HG02763 (cell line): ENCODE measurements at regions not wholly inside any gene's neighbourhood (a gene's known extent, or its start where the extent isn't known, plus 50 kb on each side); places are given as distances from the start of the nearest gene placed in this dataset.
"Not testable (repeated sequence)": the region's sequence is repeated elsewhere in the genome, so short reads cannot be mapped to it uniquely, and the experiment has no call there.

Experiments
- ATAC-seq: cut with Tn5 transposase; IDR thresholded peaks from one replicate; pipeline ENCODE4 v1.9.1; 2021; ENCODE audit warnings: mild to moderate bottlenecking, moderate library complexity; ENCODE audit not compliant: unreplicated experiment

DNA sequence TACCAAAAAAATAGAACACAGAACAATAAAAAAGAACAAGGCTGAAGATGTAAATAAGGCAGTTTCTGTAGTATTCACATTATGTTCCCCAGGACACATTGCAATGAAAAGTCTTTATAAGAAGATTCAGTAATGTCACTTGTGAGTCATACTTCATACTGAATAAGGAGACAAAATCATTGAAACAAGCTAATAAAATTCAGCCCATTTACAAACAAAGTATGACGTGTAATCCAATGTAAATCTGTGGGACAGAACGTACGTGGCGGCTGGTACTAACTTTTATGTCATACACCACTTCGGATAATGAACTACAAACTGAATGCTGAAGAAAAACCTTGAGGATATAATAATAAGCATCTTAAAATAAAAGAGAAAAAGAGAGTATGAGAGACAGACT, 512.8 kb upstream of the MIR17HG start:
- ATAC-seq, result no peak

DNA sequence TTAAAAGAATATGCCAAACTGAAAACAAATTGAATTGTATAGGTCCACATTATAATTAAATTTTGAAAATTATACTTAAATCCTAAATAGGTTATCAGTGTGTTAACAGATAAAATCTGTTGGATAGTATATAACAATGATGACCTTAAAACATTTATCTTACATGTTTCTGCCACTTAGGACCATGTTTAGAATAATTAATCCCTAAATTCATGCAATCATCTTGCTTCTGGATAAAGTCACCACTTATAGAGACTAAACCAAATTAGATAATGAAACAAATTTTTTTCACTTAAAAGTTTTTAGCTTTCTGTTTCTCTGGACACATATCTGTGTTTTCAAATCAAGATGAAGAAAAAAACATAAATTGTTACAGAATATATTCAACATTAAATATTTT, 511.7 kb upstream of the MIR17HG start:
- no peak for ATAC-seq

DNA sequence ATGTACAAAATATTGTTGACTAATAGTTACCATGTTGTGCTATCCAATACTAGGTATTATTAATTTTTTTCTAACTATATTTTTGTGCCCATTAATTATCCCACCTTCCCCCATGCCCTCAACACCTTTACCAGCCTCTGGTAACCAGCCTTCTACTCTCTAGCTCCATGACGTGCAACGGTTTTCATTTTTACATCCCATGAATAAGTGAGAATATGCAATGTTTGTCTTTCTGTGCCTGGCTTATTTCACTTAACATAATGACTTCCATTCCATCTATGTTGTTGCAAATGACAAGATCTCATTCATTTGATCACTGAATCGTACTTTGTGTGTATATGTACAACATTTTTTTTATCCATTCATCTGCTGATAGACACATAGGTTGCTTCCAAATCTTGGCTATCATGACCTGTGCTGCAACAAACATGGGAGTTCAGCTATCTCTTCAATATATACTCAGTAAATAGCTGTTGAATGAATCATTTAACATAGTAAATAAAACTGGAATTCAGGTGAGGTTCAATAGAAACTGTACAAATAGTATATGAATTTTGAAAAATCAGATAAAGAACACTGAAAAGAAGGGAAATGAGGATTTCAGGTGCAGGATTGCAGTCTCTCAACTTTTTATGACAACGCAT, 509.0 kb upstream of the MIR17HG start:
- no peak for ATAC-seq

DNA sequence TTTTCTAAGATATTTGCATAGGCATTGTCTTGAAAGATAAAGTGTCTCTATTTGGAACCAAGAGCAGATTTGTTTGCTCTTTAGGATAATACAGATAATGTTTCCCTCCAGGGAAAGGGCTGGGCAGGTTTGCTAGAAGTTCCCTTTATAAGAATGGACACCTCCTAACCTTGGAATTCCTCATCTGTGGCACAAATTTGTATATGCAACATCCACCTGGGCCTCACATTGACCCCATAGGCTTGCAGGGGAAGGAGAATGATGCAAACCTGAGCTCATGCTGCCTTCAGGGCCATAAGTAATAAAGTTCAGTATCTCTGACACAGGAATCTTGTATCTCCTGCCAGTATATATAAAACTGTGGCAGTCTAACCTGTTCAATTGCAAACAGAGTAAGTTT, 508.4 kb upstream of the MIR17HG start:
- no peak for ATAC-seq

DNA sequence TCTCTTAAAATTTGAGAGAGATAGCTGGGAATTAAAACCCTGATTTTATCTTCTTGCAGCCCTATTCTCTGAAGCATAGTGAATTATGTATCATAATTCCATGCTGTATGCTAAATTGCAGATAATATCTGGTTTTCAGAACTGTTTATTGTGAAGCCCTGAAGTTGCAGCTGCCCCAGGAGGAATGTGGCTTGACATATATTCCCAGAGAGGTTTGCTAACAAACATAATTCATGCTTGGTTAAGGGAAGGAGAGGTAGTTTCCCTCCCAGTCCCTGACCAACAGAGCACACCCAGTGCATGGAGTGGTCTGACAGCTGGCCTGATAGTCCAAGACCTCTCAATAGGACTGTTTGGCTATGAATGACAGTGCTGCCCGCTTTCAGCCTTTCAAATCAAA, 500.6 kb upstream of the MIR17HG start:
- ATAC-seq, result no peak

DNA sequence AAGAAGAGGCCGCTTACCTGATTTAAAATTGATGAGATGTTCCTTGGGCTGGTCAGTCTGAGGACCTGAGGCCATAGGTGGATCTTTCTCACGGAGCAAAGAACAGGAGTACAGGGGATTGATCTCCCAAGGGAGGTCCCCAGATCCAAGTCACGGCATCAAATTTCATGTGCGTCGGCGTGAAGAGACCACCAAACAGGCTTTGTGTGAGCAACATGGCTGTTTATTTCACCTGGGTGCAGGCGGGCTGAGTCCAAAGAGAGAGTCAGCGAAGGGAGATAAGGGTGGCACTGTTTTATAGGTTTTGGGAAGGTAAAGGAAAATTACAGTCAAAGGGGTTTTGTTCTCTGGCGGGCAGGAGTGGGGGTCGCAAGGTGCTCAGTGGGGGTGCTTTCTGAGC, 493.8 kb upstream of the MIR17HG start:
- ATAC-seq, result not testable (repeated sequence)

DNA sequence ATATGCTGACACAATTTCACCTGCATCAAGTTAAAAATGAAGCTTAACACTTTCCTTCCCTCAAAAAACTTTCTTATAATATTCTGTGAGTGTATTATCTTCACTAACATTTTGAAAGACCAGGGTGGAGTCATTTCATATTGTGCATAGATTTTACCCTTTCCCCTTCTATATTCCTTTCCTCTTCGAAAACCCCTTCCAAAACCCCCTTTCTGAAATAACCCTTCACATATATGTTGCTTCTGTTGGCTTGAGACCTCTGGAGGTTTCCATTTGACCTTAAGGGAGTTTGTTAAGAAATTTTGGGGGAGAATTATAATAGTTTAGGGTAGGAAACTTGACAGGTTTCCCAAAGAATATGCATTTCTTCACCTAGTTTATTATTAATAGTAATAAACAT, 489.6 kb upstream of the MIR17HG start:
- no peak for ATAC-seq

DNA sequence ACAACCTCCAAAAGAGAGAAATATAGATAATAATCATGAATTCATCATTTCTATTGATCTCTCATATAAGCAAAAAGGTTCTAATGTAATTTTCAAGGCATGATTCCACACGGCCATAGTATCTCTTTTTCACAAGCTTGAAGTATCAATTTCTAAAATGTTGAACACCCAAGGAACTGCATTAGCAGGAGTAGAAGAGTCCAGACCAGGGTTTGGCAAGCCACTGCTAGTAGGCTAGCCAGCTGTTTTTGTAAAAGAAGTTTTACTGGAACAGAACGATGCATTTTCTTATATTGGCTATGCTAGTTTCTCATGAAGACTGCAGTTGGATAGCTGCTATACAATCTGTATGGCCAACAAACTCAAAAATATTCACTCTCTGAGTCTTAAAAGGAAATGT, 481.5 kb upstream of the MIR17HG start:
- ATAC-seq, result no peak

DNA sequence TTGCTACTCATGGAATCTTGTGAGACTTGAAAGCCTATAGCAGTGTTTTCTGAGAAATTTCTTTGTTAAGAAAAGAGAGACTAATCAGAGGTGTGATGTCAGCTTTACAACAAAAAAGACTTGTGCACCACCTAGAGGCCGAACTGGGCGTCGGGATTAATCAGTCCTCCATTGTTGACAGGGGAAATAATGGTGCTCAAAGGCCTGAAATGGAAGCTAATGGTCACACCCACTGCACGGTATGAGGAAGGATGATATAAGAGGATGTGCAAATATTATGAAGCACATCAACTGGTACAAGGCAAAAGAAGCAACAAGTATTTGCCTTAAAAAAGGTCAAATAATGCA, 480.2 kb upstream of the MIR17HG start:
- ATAC-seq, result peak; percentile 91

DNA sequence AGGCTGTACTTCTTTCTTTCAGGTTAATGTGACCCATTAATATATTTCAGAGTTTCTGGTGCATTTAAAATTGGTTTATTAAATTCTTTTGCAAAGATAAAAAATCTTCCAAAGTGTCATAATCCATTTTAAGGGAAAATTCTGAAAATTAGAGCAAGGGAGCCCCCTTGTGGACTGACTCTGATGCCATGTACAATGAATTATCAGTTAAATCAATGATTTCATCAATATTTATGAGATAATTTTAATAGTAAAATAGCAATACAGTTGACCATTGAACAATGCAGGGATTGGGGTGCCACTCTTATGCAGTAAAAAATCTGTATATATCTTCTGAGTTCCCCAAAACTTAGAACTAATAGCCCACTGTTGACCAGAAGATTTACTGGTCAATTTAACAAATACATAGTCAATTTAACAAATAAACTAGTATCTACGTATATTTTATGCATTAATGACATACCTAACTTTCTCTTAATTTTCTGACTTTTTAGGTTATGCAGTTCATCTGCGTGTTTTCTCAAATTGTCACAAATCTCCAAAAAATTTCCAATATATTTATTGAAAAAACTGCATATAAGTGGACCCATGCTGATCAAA, 479.1 kb upstream of the MIR17HG start:
- no peak for ATAC-seq

DNA sequence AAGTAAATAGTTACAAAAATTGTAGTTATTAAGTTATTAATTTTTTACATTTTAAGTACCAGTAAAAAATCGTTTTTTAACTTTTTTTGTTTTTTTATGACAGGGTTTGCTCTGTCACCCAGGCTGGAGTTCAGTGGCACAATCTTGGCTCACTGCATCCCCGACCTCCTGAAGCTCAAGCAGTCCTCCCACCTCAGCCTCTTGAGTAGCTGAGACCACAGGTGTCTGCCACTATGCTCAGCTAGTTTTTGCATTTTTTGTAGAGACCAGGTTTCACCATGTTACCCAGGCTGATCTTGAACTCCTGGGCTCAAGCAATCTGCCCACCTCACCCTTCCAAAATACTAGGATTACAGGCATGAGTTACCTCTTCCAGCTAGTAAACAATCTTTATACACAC, 477.9 kb upstream of the MIR17HG start:
- no peak for ATAC-seq

DNA sequence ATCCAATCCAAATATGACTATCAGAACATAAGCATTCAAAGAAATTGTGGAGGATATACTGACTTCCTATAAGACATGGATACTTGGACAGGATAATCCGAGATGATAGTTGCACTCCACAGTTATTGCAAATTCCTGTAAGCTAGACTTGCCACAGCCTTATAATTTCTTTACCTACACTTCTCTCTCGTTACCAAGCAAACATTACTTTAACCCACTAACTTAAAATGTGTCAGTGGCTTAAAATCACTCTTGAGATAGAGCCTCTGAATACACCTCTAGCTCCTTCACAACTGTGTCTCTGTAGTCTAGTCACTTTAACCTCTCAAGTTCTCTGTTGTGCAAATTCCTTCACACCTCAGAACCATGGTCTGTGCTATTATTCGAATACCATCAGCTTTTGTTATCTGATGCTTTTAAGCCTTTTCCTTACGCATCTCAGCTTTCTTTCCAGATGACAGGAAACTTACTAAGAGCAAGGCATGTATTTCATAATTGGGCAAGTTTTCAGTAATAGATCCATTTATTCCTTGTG, 474.9 kb upstream of the MIR17HG start:
- ATAC-seq, result no peak

DNA sequence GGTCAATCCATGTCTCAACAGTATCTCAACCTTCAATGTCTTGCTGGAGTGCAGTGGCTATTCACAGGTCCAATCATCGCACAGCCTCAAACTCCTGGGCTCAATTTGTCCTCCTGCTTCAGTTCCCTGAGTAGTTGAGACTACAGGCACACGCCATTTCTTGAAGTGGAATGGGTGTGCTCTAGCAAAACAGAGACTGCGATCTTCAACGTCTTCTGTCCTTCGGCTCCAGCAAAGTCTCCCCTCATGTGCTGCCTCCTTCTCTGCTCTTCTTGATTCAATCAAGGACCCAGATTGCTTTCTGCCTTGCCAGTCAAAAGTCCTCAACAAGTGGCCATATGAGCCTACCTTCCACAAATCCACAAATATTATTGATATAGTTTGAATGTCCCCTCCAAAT, 466.7 kb upstream of the MIR17HG start:
- ATAC-seq, result no peak

DNA sequence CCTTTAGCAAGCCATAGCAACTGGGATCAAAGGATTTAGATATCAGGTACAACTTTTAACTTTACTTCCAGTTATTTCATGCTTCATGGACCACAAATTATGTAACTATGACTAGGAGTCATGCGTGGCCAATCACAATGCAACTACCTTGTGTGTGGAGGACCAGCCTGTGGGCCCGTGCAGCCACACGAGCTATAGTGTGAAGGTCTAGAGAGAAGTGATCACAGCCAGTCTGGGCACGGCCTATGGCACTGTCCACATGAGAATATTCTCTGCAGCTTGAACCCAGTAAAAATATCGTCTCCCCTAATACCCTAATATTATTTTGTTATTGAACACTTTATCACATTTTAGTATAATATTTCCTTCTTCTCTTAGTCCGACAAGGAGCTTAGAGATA, 464.9 kb upstream of the MIR17HG start:
- no peak for ATAC-seq

DNA sequence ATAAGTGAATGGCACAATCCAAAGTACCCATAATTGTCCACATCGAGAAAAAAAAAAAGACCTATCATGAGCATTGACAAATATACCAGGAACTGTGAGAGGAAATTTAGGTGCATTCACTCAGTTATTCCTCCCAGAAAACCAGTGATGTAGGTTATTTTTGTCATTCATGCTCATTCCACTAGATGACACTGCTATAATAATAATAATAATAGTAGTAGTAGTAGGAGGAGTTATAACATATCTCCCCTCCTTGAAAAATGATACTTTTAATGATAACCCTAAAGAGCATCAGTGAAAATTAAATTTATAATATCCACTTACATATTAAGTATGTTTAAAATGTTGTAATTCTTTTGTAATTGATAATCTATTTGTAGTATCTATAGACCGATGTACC, 463.9 kb upstream of the MIR17HG start:
- ATAC-seq, result no peak

DNA sequence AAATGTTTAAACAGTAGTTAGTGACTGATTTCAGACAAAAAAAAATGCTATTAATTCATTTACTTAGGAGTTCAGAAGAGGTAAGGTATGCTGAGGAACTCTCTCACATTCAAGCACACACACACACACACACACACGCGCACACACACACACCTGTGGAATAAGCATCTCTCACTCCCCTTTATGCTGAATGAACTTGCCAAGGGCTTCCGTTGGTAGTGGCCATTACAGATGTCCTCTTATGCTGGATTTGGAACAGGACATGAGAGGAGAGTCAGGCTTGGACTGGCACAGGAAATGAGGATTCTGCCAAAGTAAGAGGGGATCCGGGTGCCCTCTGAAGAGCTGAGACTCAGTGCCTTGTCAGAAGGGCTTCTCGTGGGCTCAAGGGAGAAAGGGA, 463.4 kb upstream of the MIR17HG start:
- no peak for ATAC-seq

DNA sequence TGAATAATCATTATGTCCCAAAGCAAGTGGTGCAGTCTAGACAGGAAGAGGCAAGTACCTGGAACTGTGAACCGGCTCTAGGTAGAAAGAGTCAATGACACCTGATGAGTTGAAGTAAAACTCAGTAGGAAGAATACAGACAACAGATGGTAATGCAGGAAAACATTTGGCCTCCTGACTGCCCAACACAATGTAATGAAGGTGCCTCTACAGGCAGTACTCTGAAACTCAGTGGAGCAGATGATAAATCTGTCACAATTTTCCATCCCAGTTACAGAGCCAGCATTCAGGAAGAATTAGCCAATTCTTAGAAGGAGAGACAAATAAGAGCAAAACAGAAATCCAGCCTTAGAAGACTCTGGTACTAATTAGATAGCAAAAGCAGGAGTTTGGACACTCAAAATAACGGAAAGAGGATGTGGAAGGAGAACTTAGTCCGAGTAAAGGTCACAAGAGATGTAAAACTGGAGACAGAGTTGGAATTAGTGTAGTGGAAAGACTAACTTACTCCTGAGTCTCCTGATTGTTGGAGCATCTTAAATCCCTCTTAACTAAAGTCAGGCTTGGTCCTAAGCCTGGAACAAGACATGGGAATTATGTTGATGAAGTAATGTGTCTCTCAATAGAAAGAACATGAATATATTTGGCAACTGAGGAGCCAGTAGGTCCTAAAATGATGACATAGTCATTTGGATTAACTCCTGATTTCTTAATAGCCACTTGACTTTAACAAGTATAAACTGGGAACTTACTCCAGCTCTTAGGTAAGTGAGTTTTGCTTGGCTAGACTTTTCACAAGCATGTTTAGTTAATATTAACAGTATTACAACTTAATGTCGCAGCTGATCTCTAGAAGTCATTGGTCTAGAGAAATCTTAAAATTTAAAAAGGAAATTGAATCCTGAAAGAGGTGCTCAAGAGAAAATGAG, 457.3 kb upstream of the MIR17HG start:
- ATAC-seq, result no peak

DNA sequence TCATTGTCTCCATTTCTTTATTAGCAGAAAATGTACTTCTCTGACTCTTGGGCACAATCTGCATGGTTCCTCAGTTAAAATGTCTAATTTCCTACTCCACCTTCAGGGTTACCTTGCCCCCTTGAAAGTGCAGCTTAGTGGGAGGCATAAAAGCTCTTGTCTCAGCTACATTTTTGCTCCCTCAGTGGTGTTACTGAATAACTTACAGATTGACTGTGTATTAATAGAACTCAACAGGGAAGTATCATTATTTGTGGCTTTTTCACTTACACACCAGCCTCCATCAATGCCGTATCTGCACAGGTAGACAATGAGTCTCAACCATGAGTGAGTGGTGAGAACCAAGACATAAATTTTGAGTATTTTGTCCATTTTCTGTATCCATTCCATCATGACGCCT, 456.2 kb upstream of the MIR17HG start:
- ATAC-seq, result no peak

DNA sequence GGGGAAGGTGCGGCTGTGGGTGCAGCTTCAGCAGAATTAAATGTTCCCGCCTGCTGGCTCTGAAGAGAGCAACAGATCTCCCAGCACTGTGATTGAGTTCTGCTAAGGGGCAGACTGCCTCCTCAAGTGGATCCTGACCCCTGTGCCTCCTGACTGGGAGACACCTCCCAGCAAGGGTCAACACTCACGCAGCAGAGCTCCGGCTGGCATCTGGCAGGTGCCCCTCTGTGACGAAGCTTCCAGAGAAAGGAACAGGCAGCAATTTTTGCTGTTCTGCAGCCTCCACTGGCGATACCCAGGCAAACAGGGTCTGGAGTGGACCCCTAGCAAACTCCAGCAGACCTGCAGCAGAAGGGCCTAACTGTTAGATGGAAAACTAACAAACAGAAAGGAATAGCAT, 454.3 kb upstream of the MIR17HG start:
- not testable (repeated sequence) for ATAC-seq

DNA sequence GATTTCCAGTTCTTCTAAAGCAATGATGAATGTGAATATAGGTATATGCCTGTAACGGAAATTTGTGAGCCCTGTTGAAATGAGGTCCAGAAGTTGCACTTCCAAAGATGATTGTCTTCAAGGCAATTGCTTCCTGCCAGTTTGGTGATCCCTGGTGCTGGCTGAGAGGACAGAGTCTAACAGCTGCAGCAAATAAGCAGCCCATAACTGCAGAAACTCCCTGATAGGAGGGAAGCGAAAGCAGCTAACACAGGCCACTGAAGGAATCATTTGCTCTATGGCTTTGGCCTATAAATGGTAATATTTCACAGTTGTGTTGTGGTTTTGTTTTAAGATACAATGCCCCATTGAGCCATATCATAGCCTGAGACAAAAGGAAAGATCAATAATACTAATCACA, 451.5 kb upstream of the MIR17HG start:
- no peak for ATAC-seq

DNA sequence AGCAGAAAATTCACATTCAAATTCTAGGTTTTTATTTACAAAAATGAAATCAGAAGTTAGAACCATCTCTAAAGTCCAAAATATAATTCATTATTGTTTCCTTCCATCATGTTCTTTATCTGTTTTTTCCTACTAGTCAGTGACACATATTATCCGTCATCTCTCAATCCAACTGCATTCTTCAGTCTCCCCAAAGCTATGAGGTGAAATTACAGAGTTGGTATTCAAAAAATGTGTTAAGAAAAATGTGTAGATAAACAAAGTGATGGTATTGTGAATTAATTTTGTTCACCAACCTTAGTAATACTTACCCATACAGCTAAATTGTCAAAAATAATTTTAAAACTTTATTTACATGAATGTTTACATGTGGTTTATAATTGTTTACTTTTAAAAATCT, 448.7 kb upstream of the MIR17HG start:
- no peak for ATAC-seq

DNA sequence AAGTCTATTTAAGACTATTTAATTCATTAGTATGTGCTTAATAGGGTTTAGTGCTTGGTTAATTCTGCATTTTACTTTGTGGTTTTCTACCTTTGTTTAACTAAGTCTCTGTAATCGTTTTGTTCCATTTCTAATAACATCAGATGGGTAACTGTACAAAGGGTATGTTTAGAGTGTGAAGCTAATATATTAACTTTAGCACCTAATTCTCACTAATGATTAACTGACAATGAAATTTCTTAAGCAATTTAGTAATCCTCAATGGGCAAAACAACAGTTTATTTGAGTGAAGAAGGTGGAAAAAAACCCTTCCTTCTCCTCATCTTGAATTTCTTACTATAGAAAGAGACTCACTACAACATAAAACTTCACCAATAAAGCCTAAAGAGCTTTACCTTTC, 448.1 kb upstream of the MIR17HG start:
- ATAC-seq, result no peak
